ENCODE measurements at regions not wholly inside any gene's neighbourhood (a gene's known extent, or its start where the extent isn't known, plus 50 kb on each side); places are given as distances from the start of the nearest gene placed in this dataset.

DNA sequence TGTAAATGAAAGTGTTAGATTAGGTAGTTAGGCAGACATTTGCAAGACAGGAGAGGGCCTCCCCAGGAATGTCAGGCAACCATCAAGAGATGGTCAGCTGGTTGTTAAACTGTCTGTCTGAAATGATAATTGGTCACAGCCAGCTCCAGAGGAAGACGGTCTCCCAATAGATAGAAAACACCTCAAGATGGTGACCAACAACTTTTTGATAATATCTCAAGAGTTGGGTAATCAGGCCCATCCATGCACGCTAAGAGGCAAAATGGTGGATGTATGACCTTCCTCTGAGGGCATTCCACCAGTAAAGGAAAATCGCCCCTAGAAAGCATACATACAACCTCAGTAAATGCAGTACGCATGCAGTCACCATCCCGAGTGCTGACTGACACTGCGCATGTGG is 118.2 kb downstream of the MAP3K21 start:
- Histone ChIP-seq H3K9ac (ENCODE audit: insufficient read depth, low read length) (no peak overlapping the region), H3K4me1 (ENCODE audit: control insufficient read depth, extremely low read depth, insufficient read depth, low read length) (no peaks in the 10 kb centered on the region), H4K20me1 (ENCODE audit: control insufficient read depth, extremely low read depth, insufficient read depth, low read length) (no peaks in the 10 kb centered on the region), H2AFZ (ENCODE audit: low read length) (no peak overlapping the region), H3K79me2 (ENCODE audit: control insufficient read depth, insufficient read depth, low read length) (no peaks in the 10 kb centered on the region), H3K27me3 (ENCODE audit: control insufficient read depth, insufficient read depth, low read length) (no peaks in the 10 kb centered on the region), H3K4me2 (ENCODE audit: extremely low read depth, insufficient read depth, low read length) (no peak overlapping the region), H3K27ac (ENCODE audit: insufficient read depth, low read length) (no peak overlapping the region), H3K4me3 (replicated peaks in 1 of 4; ENCODE audit: control extremely low read depth in 1 of 4, insufficient read depth in 1 of 4, low read depth in 3 of 4, low read length in 4 of 4) (no peak overlapping the region), H3K9me3 (ENCODE audit: control insufficient read depth, insufficient read depth, low read depth, low read length) (no peaks in the 10 kb centered on the region), H3K36me3 (ENCODE audit: control insufficient read depth, insufficient read depth, low read length) (no peaks in the 10 kb centered on the region)
- no peak for TF ChIP-seq EZH2 (IDR thresholded peaks at IDR 0.05; ENCODE audit: low read length, missing control alignments)
- TF ChIP-seq, protein P1, sequence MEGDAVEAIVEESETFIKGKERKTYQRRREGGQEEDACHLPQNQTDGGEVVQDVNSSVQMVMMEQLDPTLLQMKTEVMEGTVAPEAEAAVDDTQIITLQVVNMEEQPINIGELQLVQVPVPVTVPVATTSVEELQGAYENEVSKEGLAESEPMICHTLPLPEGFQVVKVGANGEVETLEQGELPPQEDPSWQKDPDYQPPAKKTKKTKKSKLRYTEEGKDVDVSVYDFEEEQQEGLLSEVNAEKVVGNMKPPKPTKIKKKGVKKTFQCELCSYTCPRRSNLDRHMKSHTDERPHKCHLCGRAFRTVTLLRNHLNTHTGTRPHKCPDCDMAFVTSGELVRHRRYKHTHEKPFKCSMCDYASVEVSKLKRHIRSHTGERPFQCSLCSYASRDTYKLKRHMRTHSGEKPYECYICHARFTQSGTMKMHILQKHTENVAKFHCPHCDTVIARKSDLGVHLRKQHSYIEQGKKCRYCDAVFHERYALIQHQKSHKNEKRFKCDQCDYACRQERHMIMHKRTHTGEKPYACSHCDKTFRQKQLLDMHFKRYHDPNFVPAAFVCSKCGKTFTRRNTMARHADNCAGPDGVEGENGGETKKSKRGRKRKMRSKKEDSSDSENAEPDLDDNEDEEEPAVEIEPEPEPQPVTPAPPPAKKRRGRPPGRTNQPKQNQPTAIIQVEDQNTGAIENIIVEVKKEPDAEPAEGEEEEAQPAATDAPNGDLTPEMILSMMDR (conservative IDR thresholded peaks at IDR 0.05 in 1 of 2, IDR thresholded peaks at IDR 0.05 in 1 of 2; ENCODE audit: low read depth in 1 of 2, low read length in 2 of 2) = no peak
- no peak for DNase-seq (ENCODE audit: low read depth in 2 of 2)

DNA sequence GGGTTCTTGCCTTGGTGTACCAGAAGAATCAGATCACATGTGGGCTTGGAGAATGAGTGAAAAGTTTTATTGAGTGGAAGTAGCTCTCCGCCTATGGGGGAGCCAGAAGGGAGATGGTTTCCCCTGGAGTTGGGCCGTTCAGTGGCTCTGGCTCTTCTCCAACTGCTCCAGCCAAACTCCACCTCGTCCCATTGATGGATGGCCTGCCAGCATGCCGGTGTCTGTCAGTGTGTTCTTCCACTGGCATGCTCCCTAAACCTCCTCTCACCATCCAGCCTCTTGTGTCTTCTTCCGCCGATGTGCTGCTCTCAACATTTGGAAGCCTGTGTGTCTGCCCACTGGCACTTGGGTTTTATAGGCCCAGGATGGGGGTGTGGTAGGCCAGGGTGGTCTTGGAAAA is 119.4 kb downstream of the MAP3K21 start:
- Histone ChIP-seq H3K9me3 (ENCODE audit: control insufficient read depth, insufficient read depth, low read depth, low read length) (no peaks in the 10 kb centered on the region), H3K4me2 (ENCODE audit: extremely low read depth, insufficient read depth, low read length) (no peak overlapping the region), H3K79me2 (ENCODE audit: control insufficient read depth, insufficient read depth, low read length) (no peaks in the 10 kb centered on the region), H3K36me3 (ENCODE audit: control insufficient read depth, insufficient read depth, low read length) (no peaks in the 10 kb centered on the region), H3K27ac (ENCODE audit: insufficient read depth, low read length) (no peak overlapping the region), H3K9ac (ENCODE audit: insufficient read depth, low read length) (no peak overlapping the region), H3K4me1 (ENCODE audit: control insufficient read depth, extremely low read depth, insufficient read depth, low read length) (no peaks in the 10 kb centered on the region), H2AFZ (ENCODE audit: low read length) (no peak overlapping the region), H3K27me3 (ENCODE audit: control insufficient read depth, insufficient read depth, low read length) (no peaks in the 10 kb centered on the region), H4K20me1 (ENCODE audit: control insufficient read depth, extremely low read depth, insufficient read depth, low read length) (no peaks in the 10 kb centered on the region), H3K4me3 (replicated peaks in 1 of 4; ENCODE audit: control extremely low read depth in 1 of 4, insufficient read depth in 1 of 4, low read depth in 3 of 4, low read length in 4 of 4) (no peak overlapping the region)
- TF ChIP-seq, protein P1 (conservative IDR thresholded peaks at IDR 0.05 in 1 of 2, IDR thresholded peaks at IDR 0.05 in 1 of 2; ENCODE audit: low read depth in 1 of 2, low read length in 2 of 2) = no peak
- no peak for TF ChIP-seq EZH2 (IDR thresholded peaks at IDR 0.05; ENCODE audit: low read length, missing control alignments)
- DNase-seq (ENCODE audit: low read depth in 2 of 2) = no peak

DNA sequence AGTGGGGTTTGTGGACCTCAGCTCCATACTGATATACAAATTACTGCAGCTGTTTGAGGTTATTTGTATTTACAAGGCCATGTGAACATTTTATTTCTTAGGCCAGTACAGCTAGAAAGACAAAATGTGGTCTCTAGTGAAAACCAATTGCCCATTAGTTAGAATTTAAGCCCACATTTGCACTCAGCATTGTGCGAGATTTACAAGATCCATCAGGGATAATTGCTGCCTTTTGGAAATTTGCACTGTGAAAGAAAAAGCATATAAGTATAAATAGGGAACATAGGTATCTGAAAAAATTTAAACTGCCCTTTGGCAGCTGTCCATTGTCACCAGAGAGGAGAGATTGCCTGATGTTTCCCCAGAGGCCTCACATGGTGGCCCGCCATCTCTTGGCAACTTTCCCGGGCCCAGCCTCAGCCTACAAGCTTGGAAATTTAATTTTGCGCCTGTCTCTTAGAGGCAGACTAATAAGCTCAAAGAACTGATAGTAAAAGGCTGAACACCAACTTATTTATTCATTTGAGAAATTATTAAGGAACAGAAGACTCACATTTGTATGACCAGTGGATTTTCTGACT is 120.7 kb downstream of the MAP3K21 start:
- Histone ChIP-seq H3K27ac (ENCODE audit: insufficient read depth, low read length) (no peak overlapping the region), H4K20me1 (ENCODE audit: control insufficient read depth, extremely low read depth, insufficient read depth, low read length) (no peaks in the 10 kb centered on the region)
- TF ChIP-seq EZH2 (IDR thresholded peaks at IDR 0.05; ENCODE audit: low read length, missing control alignments) = no peak
- TF ChIP-seq, protein P1 (conservative IDR thresholded peaks at IDR 0.05 in 1 of 2, IDR thresholded peaks at IDR 0.05 in 1 of 2; ENCODE audit: low read depth in 1 of 2, low read length in 2 of 2) = no peak

More for the DNA sequence above, 120.7 kb downstream of the MAP3K21 start:
- no peak overlapping the region for H3K4me2 ChIP-seq (ENCODE audit: extremely low read depth, insufficient read depth, low read length)
- no peaks in the 10 kb centered on the region for H3K27me3 ChIP-seq (ENCODE audit: control insufficient read depth, insufficient read depth, low read length)
- DNase-seq (ENCODE audit: low read depth in 2 of 2) = no peak
- no peaks in the 10 kb centered on the region for H3K9me3 ChIP-seq (ENCODE audit: control insufficient read depth, insufficient read depth, low read depth, low read length)
- H3K4me3 ChIP-seq (replicated peaks in 1 of 4; ENCODE audit: control extremely low read depth in 1 of 4, insufficient read depth in 1 of 4, low read depth in 3 of 4, low read length in 4 of 4) = no peak overlapping the region
- no peaks in the 10 kb centered on the region for H3K36me3 ChIP-seq (ENCODE audit: control insufficient read depth, insufficient read depth, low read length)
- H3K9ac ChIP-seq (ENCODE audit: insufficient read depth, low read length) = no peak overlapping the region
- H3K4me1 ChIP-seq (ENCODE audit: control insufficient read depth, extremely low read depth, insufficient read depth, low read length) = no peaks in the 10 kb centered on the region
- no peaks in the 10 kb centered on the region for H3K79me2 ChIP-seq (ENCODE audit: control insufficient read depth, insufficient read depth, low read length)
- no peak overlapping the region for H2AFZ ChIP-seq (ENCODE audit: low read length)

All from fibroblast of lung (primary cell).